ENCODE measurements at regions not wholly inside any gene's neighbourhood (a gene's known extent, or its start where the extent isn't known, plus 50 kb on each side); places are given as distances from the start of the nearest gene placed in this dataset.

DNA sequence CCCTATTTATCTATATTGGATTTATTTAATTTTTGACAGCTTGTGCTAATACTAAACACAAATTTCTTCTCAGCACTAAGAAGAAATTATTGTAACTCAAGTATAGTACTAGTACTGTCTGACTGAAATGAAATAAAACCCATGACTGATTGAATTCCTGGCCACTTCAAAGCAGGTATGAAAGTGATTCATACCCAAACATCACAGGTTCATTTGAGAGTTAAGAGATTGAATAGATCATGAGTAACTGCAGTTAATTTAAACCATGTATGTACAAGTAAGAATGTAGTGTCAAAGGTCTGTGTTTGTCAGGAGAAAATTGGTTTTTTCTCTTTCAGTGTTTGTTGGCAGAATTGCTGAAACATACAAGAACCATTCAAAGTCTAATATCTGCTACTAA is 332.0 kb upstream of the GRM7 start:
- Mint-ChIP-seq H3K27ac (no peak overlapping the region), H3K4me1 (no peaks in the 10 kb centered on the region), H3K9me3 (peaks cover 8% of the 10 kb centered on the region), H3K4me3 (no peak overlapping the region), H3K36me3 (no peaks in the 10 kb centered on the region)
- ATAC-seq, result no peak
- no peak for DNase-seq (ENCODE audit: low spot score in 2 of 2)

DNA sequence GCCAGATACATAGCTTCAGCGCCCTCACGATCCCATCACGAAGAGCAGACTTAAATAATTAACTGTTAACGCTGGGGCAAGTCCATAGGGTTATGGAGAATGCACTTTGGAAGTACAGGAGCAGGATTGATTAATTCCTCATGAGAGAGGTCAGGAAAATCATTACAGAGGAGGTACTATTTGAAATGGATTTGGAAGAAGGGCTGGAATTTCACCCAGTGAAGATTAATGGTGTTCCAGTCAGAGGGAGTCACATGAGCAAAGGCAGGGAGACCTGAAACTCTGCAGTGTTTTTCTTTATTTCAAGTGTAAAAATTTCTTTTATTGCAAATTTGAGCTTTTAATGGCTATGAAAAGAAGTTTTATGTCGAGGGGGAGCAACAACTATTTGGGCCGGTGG is 329.8 kb upstream of the GRM7 start:
- Mint-ChIP-seq H3K4me3 (no peak overlapping the region), H3K36me3 (no peaks in the 10 kb centered on the region), H3K27ac (no peak overlapping the region), H3K9me3 (peaks cover 16% of the 10 kb centered on the region), H3K4me1 (no peaks in the 10 kb centered on the region)
- DNase-seq (ENCODE audit: low spot score in 2 of 2), result no peak
- no peak for ATAC-seq

DNA sequence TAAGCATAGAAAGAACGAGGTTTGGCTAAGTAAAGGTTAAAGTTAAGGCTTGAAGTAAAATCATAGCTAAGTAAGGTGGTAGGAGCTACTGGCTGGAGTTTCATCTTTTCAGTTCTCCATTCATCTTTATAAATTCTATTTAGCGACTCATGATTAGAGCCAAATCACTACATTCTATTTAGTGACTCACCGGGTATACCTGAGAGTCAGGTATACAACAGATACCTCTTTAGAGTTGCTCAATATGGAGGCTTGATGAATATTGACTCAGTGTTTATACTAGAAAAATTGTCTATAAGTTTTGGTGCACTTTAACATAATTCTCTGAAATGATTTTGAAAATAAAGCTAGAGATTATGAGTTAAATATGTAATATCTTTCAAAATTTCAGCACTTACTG is 328.8 kb upstream of the GRM7 start:
- no peak for ATAC-seq
- DNase-seq (ENCODE audit: low spot score in 2 of 2), result no peak
- H3K4me3 Mint-ChIP-seq, result no peak overlapping the region
- no peak overlapping the region for H3K27ac Mint-ChIP-seq
- H3K9me3 Mint-ChIP-seq, result peaks cover 16% of the 10 kb centered on the region
- H3K36me3 Mint-ChIP-seq, result no peaks in the 10 kb centered on the region
- no peaks in the 10 kb centered on the region for H3K4me1 Mint-ChIP-seq

DNA sequence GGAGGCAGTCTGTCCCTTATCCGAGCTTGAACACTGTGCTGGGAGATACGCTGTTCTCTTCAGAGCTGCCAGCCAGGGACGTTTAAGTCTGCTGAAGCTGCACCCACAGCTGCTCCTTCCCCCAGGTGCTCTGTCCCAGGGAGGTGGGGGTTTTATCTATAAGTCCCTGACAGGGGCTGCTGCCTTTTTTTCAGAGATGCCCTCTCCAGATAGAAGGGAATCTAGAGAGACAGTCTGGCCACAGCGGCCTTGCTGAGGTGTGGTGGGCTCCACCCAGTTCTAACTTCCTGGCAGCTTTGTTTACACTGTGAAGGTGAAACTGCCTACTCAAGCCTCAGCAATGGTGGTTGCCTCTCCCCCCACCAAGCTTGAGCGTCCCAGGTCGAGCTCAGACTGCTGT is 319.9 kb upstream of the GRM7 start:
- Mint-ChIP-seq H3K4me3 (no peak overlapping the region), H3K9me3 (peaks cover 23% of the 10 kb centered on the region), H3K27ac (no peak overlapping the region), H3K36me3 (no peaks in the 10 kb centered on the region), H3K4me1 (no peaks in the 10 kb centered on the region)
- DNase-seq (ENCODE audit: low spot score in 2 of 2), result no peak
- ATAC-seq, result no peak

DNA sequence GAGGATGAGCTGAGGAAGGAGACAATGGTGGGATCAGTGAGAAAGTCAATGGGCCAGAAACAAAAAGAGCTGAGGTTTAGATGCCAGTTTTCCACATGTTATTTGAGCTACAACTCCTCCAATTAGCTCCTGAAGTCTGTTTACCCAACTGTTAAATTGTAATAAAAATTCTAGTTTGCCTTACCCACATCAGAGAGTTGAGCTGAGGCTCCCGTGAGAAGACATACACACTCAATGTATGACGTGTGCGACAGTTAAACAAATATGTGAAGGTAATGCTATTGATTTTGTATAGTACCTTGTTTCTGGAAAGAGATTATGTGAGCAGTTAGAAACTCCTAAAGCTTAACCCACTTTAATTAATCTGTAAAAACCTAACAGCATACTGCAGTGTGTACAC is 318.1 kb upstream of the GRM7 start:
- Mint-ChIP-seq H3K9me3 (peaks cover 22% of the 10 kb centered on the region), H3K4me3 (no peak overlapping the region), H3K4me1 (no peaks in the 10 kb centered on the region), H3K27ac (no peak overlapping the region), H3K36me3 (no peaks in the 10 kb centered on the region)
- DNase-seq (ENCODE audit: low spot score in 2 of 2), result no peak
- ATAC-seq, result no peak

DNA sequence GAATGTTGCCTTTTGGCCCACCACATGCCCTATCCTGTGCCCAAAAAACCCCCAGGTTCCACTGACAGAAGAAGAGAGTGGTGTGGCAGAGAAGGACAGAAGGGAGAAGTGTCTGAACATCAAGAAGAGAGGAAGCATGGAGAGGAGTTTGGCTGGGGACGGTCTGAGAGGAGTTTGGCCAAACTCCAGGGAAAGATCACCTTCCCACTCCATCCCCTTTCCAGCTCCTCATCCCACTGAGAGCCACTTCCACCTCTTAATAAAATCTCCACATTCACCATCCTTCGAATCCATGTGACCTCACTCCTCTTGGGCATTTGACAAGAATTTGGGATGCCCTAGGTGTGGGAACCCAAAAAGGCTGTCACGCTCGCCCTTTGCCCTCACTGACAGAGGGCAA is 311.6 kb upstream of the GRM7 start:
- DNase-seq (ENCODE audit: low spot score in 2 of 2) (no peak), ATAC-seq (no peak)
- Mint-ChIP-seq H3K36me3 (no peaks in the 10 kb centered on the region), H3K4me3 (no peak overlapping the region), H3K4me1 (no peaks in the 10 kb centered on the region), H3K9me3 (peaks cover 12% of the 10 kb centered on the region), H3K27ac (no peak overlapping the region)

DNA sequence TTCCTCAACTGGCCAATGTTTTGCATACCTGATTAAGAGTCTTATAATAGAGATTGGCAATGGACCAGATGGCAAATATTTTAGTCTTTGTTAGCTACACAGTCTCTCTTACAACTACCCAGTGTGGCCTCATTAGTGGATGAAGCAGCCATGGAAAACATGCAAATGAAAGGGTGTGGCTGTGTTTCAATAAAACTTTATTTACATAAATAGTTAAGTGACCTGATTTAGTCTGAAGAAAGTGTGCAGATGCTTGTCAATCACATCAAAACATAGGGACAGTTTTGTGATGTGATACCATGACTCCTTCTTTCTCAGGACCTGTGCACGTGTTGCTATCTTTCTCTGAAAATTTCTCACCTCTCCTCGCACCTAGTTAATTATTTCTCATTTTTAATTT is 309.8 kb upstream of the GRM7 start:
- no peak for ATAC-seq
- no peaks in the 10 kb centered on the region for H3K36me3 Mint-ChIP-seq
- H3K9me3 Mint-ChIP-seq, result peaks cover 19% of the 10 kb centered on the region
- no peak overlapping the region for H3K27ac Mint-ChIP-seq
- DNase-seq (ENCODE audit: low spot score in 2 of 2), result no peak
- H3K4me1 Mint-ChIP-seq, result no peaks in the 10 kb centered on the region
- H3K4me3 Mint-ChIP-seq, result no peak overlapping the region

DNA sequence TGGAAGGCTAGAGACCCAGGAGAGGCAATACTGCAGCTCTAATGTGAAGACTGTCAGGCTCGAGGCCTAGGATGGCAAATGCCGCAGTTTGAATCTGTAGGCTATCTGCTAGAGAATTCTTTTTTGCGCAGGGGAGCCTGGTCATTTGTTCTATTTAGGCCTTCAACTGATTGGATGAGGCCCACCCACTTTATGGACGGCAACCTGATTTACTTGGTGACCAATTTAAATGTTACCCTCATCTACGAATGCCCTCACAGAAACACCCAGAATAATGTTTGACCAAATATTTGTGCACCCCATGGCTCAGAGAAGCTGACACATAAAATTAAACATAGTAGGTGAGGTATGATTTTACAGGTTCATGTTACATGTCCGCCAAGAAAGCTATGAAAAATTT is 300.7 kb upstream of the GRM7 start:
- ATAC-seq, result no peak
- Mint-ChIP-seq H3K9me3 (peaks cover 24% of the 10 kb centered on the region), H3K36me3 (no peaks in the 10 kb centered on the region), H3K27ac (no peak overlapping the region), H3K4me1 (no peaks in the 10 kb centered on the region), H3K4me3 (no peak overlapping the region)
- no peak for DNase-seq (ENCODE audit: low spot score in 2 of 2)

DNA sequence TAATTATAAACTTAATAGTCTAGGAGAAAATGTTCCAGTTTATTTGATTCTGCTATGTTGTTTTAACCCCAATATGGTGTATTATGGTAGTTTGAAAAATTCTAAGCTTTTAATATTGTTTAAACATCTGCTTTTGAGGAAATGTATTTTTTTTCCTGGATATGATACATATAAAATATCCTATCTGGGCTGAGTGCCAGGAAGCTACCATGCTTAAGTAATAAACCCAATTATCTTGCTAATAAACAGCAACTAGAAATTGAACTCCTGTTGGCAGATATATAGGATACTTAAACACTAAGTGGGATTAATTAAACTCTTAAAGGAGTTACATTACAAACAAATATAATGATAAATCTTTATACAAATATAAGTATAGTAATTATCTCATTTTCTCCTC is 293.7 kb upstream of the GRM7 start:
- Mint-ChIP-seq H3K4me3 (no peak overlapping the region), H3K36me3 (no peaks in the 10 kb centered on the region), H3K4me1 (no peaks in the 10 kb centered on the region), H3K27ac (no peak overlapping the region), H3K9me3 (peaks cover 22% of the 10 kb centered on the region)
- ATAC-seq, result no peak
- no peak for DNase-seq (ENCODE audit: low spot score in 2 of 2)

DNA sequence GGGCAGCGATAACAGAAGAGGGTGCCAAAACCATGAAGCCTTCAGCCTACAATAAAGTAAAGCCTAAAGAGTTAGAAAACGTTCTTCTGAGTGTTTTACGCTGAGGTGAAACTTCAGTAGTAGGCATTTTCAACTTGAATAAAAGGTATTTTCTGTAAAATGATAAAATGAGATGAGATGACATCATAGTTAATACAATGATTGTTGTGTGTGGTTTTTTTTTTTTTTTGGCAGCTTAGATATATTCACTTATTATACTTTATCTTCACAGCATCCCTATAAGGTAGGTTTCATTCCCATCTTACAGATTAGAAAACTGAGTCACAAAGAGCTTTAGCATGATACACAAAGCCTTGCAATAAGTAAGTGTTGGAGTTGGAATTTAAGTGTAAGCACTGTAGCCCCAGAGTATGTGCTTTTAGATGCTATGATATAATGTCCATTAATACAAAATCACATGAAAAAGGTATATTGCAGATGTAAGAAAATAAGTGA is 291.9 kb upstream of the GRM7 start:
- H3K27ac Mint-ChIP-seq, result no peak overlapping the region
- H3K36me3 Mint-ChIP-seq, result no peaks in the 10 kb centered on the region
- no peak overlapping the region for H3K4me3 Mint-ChIP-seq
- H3K9me3 Mint-ChIP-seq, result peaks cover 13% of the 10 kb centered on the region
- DNase-seq (ENCODE audit: low spot score in 2 of 2), result no peak
- H3K4me1 Mint-ChIP-seq, result no peaks in the 10 kb centered on the region
- no peak for ATAC-seq

DNA sequence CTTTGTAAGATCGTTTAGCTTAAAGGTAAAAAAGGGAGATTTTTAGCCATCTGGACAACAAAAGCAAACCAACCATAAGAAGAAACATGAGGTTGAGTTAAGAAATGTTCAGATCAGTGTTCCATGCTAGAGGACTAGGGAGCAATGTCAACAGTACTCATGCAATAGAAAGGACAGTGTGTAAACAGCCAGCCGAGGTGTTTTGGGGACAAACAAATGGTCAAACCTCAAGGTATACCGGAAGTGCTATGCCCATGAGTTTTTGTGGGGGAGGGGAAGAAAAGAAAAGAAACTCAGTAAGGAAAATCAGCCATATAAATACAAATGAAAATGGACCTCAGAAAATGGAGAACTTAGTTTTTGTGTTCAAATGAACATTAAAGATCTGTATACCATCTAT is 289.5 kb upstream of the GRM7 start:
- Mint-ChIP-seq H3K27ac (no peak overlapping the region), H3K4me1 (no peaks in the 10 kb centered on the region), H3K36me3 (no peaks in the 10 kb centered on the region), H3K9me3 (peaks cover 12% of the 10 kb centered on the region), H3K4me3 (no peak overlapping the region)
- DNase-seq (ENCODE audit: low spot score in 2 of 2) (no peak), ATAC-seq (no peak)

DNA sequence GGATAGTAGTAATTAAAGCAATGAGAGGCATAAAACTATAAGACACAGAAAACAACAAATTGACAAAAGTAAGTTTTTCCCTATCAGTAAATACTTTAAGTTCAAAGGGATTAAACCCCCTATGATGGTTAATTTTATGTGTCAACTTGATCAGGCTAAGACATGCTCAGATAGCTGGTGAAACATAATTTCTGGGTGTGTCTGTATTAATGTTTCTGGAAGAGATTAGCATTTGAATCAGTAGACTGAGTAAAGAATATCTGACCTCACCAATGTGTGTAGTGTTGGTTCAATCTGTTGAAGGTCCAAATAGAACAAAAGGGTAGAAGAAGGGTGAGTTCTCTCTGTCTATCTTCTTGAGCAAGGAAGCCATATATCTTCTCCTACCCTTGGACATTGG is 283.3 kb upstream of the GRM7 start:
- no peak overlapping the region for H3K27ac Mint-ChIP-seq
- H3K36me3 Mint-ChIP-seq, result no peaks in the 10 kb centered on the region
- DNase-seq (ENCODE audit: low spot score in 2 of 2), result no peak
- H3K4me1 Mint-ChIP-seq, result no peaks in the 10 kb centered on the region
- peaks cover 16% of the 10 kb centered on the region for H3K9me3 Mint-ChIP-seq
- no peak for ATAC-seq
- H3K4me3 Mint-ChIP-seq, result no peak overlapping the region

DNA sequence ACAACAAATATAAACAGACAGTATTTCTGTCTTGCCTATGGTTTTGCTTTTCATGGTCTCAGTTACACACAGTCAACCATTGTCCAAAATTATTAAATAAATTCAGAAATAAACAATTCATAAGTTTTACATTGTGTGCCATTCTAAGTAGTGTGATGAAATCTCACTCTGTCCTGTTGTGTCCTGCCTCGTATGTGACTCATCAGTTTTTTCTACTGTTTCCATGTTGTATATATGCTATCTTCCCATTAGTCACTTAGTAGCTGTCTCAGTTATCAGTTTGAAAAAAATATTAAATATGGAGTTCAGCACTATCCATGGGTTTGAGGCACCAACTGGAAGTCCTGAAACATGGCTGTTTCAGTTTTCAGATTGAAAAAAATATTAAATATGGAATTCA is 282.4 kb upstream of the GRM7 start:
- Mint-ChIP-seq H3K4me3 (no peak overlapping the region), H3K4me1 (no peaks in the 10 kb centered on the region), H3K36me3 (no peaks in the 10 kb centered on the region), H3K27ac (no peak overlapping the region), H3K9me3 (peaks cover 16% of the 10 kb centered on the region)
- DNase-seq (ENCODE audit: low spot score in 2 of 2), result no peak
- ATAC-seq, result no peak

DNA sequence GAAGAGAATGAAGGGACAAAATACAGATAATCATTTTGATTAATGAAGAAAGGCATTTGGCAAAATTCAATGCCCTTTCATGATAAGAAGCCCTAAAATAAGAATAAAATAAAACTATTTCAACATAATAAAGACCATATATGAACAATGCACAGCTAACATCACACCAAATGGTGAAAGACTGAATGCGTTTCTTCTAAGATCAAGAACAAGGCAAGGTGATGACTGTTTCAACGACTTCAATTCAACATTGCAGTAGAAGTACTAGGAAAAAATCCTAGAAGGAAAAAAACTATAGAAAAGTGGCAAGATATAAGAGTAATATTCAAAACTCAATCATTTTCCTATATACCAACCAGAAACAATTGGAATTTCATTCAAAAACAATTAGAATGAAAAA is 280.1 kb upstream of the GRM7 start:
- H3K36me3 Mint-ChIP-seq, result no peaks in the 10 kb centered on the region
- no peaks in the 10 kb centered on the region for H3K4me1 Mint-ChIP-seq
- H3K4me3 Mint-ChIP-seq, result no peak overlapping the region
- no peak overlapping the region for H3K27ac Mint-ChIP-seq
- peaks cover 19% of the 10 kb centered on the region for H3K9me3 Mint-ChIP-seq
- ATAC-seq, result no peak
- DNase-seq (ENCODE audit: low spot score in 2 of 2), result no peak

DNA sequence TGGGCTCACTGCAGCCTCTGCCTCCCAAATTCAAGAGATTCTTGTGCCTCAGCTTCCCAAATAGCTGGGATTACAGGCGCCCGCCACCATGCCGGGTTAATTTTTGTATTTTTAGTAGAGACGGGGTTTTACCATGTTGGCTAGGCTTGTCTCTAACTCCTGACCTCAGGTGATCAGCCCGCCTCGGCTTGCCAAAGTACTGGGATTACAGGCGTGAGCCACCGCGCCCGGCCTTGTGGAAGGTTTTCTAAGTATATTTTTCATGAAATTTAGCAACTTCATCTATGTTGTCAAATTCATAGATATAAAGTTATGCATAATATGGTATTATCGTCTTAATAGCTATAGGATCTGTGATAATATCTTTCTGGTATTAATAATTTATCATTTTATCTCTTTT is 275.6 kb upstream of the GRM7 start:
- H3K9me3 Mint-ChIP-seq, result peaks cover 18% of the 10 kb centered on the region

DNA sequence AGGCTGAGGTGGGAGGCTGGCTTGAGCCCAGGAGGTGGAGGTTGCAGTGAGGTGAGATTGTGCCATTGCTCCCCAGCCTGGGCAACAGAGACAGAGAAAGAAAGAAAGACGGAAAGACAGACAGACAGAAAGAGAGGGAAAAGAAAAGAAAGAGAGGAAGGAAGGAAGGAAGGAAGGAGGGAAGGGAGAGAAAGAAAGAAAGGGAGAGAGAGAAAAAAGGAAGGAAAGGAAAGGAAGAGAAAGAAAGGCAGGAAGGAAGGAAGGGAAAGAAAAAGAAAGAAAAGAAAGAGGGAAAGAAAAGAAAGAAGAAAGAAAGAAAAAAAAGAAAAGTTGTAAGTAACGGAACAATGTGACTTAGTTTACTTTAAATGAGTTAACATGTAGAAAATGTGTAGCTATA is 260.7 kb upstream of the GRM7 start:
- no peaks in the 10 kb centered on the region for H3K4me1 Mint-ChIP-seq
- no peak for DNase-seq (ENCODE audit: low spot score in 2 of 2)
- no peak overlapping the region for H3K27ac Mint-ChIP-seq
- no peak overlapping the region for H3K4me3 Mint-ChIP-seq
- H3K9me3 Mint-ChIP-seq, result peaks cover 36% of the 10 kb centered on the region
- no peaks in the 10 kb centered on the region for H3K36me3 Mint-ChIP-seq
- no peak for ATAC-seq

More for the DNA sequence above, 275.6 kb upstream of the GRM7 start:
- H3K36me3 Mint-ChIP-seq, result no peaks in the 10 kb centered on the region
- no peak overlapping the region for H3K27ac Mint-ChIP-seq
- H3K4me1 Mint-ChIP-seq, result no peaks in the 10 kb centered on the region
- no peak overlapping the region for H3K4me3 Mint-ChIP-seq
- no peak for DNase-seq (ENCODE audit: low spot score in 2 of 2)
- ATAC-seq, result no peak

DNA sequence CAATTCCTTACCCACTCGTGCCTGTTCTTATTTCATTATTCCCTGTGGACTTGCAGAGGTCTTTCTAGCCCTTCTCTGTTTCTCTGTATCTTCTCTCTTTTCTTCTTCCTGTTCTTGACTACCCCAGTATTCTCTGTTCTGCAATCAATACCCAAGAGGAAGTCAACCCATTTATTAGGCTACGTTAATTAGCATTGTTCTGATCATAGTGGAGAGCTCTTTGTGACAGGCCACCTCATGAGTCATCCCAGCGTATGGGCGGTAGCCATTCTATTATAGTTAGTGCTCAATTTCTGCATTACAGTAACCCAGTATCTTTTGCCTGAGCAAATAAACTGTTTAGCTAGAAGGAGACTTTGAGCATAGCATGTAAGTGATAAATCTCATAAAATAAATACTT is 259.5 kb upstream of the GRM7 start:
- Mint-ChIP-seq H3K27ac (no peak overlapping the region), H3K36me3 (no peaks in the 10 kb centered on the region), H3K9me3 (peaks cover 41% of the 10 kb centered on the region), H3K4me1 (no peaks in the 10 kb centered on the region), H3K4me3 (no peak overlapping the region)
- DNase-seq (ENCODE audit: low spot score in 2 of 2) (no peak), ATAC-seq (no peak)
